ENCODE measurements at regions not wholly inside any gene's neighbourhood (a gene's known extent, or its start where the extent isn't known, plus 50 kb on each side); places are given as distances from the start of the nearest gene placed in this dataset.

DNA sequence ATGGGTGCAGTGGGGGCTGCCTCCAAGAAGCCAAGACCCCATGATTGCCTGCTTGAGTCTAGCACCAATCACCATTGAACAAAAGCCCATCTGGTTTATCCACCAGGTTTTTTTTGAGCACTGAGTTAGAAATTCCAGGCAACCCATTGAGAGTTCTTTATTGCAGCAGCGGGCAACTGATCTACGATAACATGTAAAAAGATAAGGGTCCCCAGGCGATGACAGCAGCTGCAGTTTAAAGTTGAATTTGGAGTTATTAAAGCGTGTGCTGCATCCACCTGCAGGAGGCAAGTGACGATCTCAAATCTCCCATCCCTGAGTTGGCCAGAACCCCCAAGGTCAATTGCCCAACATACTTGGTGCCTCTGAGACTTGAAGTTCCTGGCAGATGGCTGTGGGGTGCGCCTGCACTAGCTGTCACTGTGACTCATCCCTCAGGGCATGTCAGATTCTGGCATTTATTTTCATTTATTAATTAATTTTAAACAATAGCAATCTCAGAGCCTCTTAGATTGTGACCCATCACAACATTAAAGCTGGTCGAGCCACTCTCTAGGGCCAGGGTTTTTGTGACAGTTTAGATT is 290.4 kb upstream of the SULF2 start:
- intact Hi-C loops (cut with DNase I) = no loop called here
- TF ChIP-seq, protein P1, sequence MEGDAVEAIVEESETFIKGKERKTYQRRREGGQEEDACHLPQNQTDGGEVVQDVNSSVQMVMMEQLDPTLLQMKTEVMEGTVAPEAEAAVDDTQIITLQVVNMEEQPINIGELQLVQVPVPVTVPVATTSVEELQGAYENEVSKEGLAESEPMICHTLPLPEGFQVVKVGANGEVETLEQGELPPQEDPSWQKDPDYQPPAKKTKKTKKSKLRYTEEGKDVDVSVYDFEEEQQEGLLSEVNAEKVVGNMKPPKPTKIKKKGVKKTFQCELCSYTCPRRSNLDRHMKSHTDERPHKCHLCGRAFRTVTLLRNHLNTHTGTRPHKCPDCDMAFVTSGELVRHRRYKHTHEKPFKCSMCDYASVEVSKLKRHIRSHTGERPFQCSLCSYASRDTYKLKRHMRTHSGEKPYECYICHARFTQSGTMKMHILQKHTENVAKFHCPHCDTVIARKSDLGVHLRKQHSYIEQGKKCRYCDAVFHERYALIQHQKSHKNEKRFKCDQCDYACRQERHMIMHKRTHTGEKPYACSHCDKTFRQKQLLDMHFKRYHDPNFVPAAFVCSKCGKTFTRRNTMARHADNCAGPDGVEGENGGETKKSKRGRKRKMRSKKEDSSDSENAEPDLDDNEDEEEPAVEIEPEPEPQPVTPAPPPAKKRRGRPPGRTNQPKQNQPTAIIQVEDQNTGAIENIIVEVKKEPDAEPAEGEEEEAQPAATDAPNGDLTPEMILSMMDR (IDR thresholded peaks at IDR 0.05) = no peak
- no peak for TF ChIP-seq POLR2A (IDR thresholded peaks at IDR 0.05)
- DNase-seq (no peak), ATAC-seq (no peak)
- no peaks in the 10 kb centered on the region for H3K4me1 ChIP-seq
- H3K27me3 ChIP-seq = peaks cover 0 to 28% (median 5%) of the 10 kb centered on the region in 9 donors
- no peak overlapping the region for H3K27ac ChIP-seq
- no peak overlapping the region for H3K4me3 ChIP-seq
- no peaks in the 10 kb centered on the region for H3K36me3 ChIP-seq
- 41 to 60% (median 48%) methylated on average over 7 of the region's 7 CpGs for WGBS, 4 donors
- no peaks in the 10 kb centered on the region for H3K9me3 ChIP-seq

DNA sequence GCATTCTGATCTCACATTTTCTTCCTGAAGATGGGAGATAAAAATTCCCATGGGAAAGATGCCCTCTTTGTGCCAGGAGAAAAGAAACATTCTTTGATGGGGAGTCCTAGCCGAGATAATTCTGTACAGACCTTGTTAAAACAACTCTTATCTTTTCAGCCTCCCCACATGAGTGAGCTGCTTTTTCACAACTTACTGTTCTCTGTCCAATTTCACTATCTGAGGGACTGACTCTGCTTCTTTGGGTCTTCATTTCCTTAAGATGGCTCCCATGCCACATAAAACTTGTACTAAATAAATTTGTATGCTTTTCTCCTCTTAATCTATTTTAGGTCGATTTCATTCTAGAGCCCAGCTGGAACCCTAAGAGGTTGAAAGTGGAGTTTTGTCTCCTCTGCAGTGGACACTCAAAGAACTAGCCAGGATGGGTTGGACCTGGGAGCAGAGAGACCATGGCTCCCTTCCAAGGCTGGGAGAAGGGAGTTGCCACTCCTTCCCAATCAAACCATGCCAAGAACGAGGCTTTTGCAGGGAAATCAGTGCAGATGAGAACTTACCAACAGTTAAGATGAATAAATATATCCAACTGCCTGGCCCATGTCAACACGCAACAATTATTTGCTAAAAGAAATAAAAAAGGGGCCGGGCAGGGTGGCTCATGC is 285.8 kb upstream of the SULF2 start:
- Histone ChIP-seq H3K4me3 (no peak overlapping the region), H3K27me3 (peaks cover 0 to 11% (median under 1%) of the 10 kb centered on the region in 9 donors), H3K36me3 (no peaks in the 10 kb centered on the region), H3K4me1 (no peaks in the 10 kb centered on the region), H3K9me3 (no peaks in the 10 kb centered on the region), H3K27ac (no peak overlapping the region)
- TF ChIP-seq, protein P1 (IDR thresholded peaks at IDR 0.05) = no peak
- TF ChIP-seq POLR2A (IDR thresholded peaks at IDR 0.05) = no peak
- intact Hi-C loops (cut with DNase I) = no loop called here
- no peak for DNase-seq
- ATAC-seq = no peak
- 52 to 66% (median 60%) methylated on average over 5 of the region's 5 CpGs for WGBS, 4 donors

DNA sequence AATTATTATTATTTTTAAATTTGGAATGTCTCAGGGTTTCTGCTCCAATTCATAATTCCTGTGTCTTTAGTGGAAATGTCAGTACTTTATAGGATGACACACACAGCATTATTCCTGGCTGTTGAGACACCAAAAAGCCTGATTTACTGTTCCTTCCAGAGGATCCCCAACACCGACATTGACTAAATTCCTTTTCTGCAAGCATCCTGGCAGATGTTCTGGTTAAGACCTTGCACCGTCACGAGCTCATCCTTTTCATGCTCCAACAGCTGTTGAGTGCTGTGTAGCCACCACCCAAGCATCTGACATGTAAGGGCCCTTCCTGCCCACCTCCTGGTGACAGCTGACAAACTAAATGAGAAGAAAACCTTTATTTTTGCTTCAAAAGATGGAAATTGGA is 284.3 kb upstream of the SULF2 start:
- DNase-seq (no peak), ATAC-seq (no peak)
- 72 to 82% (median 76%) methylated on average over 3 of the region's 3 CpGs for WGBS, 4 donors
- Histone ChIP-seq H3K9me3 (no peaks in the 10 kb centered on the region), H3K36me3 (no peaks in the 10 kb centered on the region), H3K4me3 (no peak overlapping the region), H3K4me1 (no peaks in the 10 kb centered on the region), H3K27me3 (peaks cover 0 to 3% (median 0%) of the 10 kb centered on the region in 9 donors), H3K27ac (no peak overlapping the region)
- intact Hi-C loops (cut with DNase I) = no loop called here
- TF ChIP-seq, protein P1 (IDR thresholded peaks at IDR 0.05) = no peak
- no peak for TF ChIP-seq POLR2A (IDR thresholded peaks at IDR 0.05)

DNA sequence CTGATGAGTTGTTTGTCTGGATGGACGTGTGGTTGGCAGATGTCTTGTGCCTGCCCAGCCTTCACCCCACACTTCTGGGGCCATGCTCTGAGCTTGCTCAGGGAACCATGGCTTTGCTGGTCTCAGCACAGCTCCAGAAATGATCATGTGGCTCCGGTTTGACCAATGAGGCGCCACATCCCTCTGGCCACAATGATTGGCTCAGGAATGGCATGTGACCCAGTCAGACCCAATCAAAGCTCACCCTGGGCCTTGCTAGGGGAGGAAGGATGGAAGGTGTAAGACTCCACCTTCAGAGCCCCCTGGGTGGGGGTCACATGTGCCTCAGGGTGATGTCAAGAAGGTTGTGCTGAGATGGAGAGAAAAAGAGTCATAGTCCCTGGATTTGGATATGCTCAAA is 281.6 kb upstream of the SULF2 start:
- WGBS, 4 donors = 87 to 97% (median 94%) methylated on average over 3 of the region's 3 CpGs

More for the DNA sequence above, 281.6 kb upstream of the SULF2 start:
- TF ChIP-seq POLR2A (IDR thresholded peaks at IDR 0.05) = no peak
- TF ChIP-seq, protein P1 (IDR thresholded peaks at IDR 0.05) = no peak
- ATAC-seq (no peak), DNase-seq (no peak)
- intact Hi-C loops (cut with DNase I) = no loop called here
- H3K27ac ChIP-seq = no peak overlapping the region
- peaks cover 0 to 3% (median 0%) of the 10 kb centered on the region in 9 donors for H3K27me3 ChIP-seq
- no peaks in the 10 kb centered on the region for H3K36me3 ChIP-seq
- no peak overlapping the region for H3K4me3 ChIP-seq
- no peaks in the 10 kb centered on the region for H3K9me3 ChIP-seq
- no peaks in the 10 kb centered on the region for H3K4me1 ChIP-seq
